ENCODE measurements at regions not wholly inside any gene's neighbourhood (a gene's known extent, or its start where the extent isn't known, plus 50 kb on each side); places are given as distances from the start of the nearest gene placed in this dataset.

- TF ChIP-seq CTCF (IDR thresholded peaks at IDR 0.05; ENCODE audit: low read length) (no peak), EZH2 (optimal IDR thresholded peaks at IDR 0.05; ENCODE audit: low read depth, low read length) (no peak)
Measured at GRCh38 chr2:167826906-167827305, 420.5 kb downstream of the STK39 start.

Measured in MM.1S (cell line).